WTC11 (cell line): ENCODE measurements at regions not wholly inside any gene's neighbourhood (a gene's known extent, or its start where the extent isn't known, plus 50 kb on each side); places are given as distances from the start of the nearest gene placed in this dataset.

ENCODE experiments used
- ATAC-seq: fragments of 200-7000 bp; cut with Tn5 transposase; 2 replicates; pipeline ENCODE4 v1.10.0; 2021; ENCODE audit warnings: mild to moderate bottlenecking, moderate library complexity
- CTCF ChIA-PET: fragments of 300-600 bp; sonication (Branson Sonifier 250); formaldehyde crosslinking; loops from one replicate; lab custom pipeline; 2021; ENCODE audit warnings: antibody characterized with exemption; lab: Charles Lee
- POLR2A ChIA-PET: fragments of 350-600 bp; sonication (Branson Sonifier 250); formaldehyde crosslinking; loops from one replicate; lab custom pipeline; 2021; ENCODE audit warnings: antibody characterized with exemption; lab: Charles Lee
- DNase-seq: peaks from one replicate; pipeline ENCODE4 v3.0.0; 2021; ENCODE audit warnings: low spot score
- H3K27ac Mint-ChIP-seq: 2 replicates; pipeline ENCODE4 v1.8.0; 2021; ENCODE audit warnings: mixed read lengths
- H3K27me3 Mint-ChIP-seq: 2 replicates; pipeline ENCODE4 v1.8.0; 2021; ENCODE audit warnings: low read depth, mild to moderate bottlenecking, moderate library complexity, mixed read lengths
- H3K36me3 Mint-ChIP-seq: 2 replicates; pipeline ENCODE4 v1.8.0; 2021; ENCODE audit warnings: mixed read lengths
- H3K4me1 Mint-ChIP-seq: 2 replicates; pipeline ENCODE4 v1.8.0; 2022; ENCODE audit warnings: mixed read lengths
- H3K4me3 Mint-ChIP-seq: 2 replicates; pipeline ENCODE4 v1.8.0; 2021; ENCODE audit warnings: mild to moderate bottlenecking, moderate library complexity, mixed read lengths
- H3K9me3 Mint-ChIP-seq: 2 replicates; pipeline ENCODE4 v1.8.0; 2021; ENCODE audit warnings: mixed read lengths
- CREM ChIP-seq: sonication (generic); formaldehyde crosslinking; IDR thresholded peaks from 2 replicates; pipeline ENCODE4 v1.8.1; 2022; ENCODE audit warnings: mild to moderate bottlenecking, missing genetic modification reagents, moderate library complexity
- ETV6 ChIP-seq: sonication (generic); formaldehyde crosslinking; IDR thresholded peaks from 2 replicates; pipeline ENCODE4 v1.8.1; 2022; ENCODE audit warnings: mild to moderate bottlenecking, missing genetic modification reagents
- GTF2I ChIP-seq: fragments of 250-450 bp; sonication (Bioruptor Pico); conservative IDR thresholded peaks from 2 replicates; pipeline ENCODE4 v1.4.0; 2021; ENCODE audit warnings: mild to moderate bottlenecking
- JUN ChIP-seq: sonication (generic); formaldehyde crosslinking; IDR thresholded peaks from 2 replicates; pipeline ENCODE4 v1.8.0; 2023; ENCODE audit warnings: mild to moderate bottlenecking, missing genetic modification reagents
- NFE2L1 ChIP-seq: sonication (generic); formaldehyde crosslinking; IDR thresholded peaks from 2 replicates; pipeline ENCODE4 v1.8.1; 2023; ENCODE audit warnings: missing genetic modification reagents
- NFYB ChIP-seq: sonication (generic); formaldehyde crosslinking; conservative IDR thresholded peaks from 2 replicates; pipeline ENCODE4 v1.8.0; 2022; ENCODE audit warnings: low read depth, missing genetic modification reagents
- PRRX2 ChIP-seq: fragments of 250-450 bp; sonication (Bioruptor Pico); IDR thresholded peaks from 2 replicates; pipeline ENCODE4 v1.8.0; 2021; ENCODE audit warnings: mild to moderate bottlenecking
- SOX15 ChIP-seq: fragments of 250-450 bp; sonication (Bioruptor Pico); IDR thresholded peaks from 2 replicates; pipeline ENCODE4 v1.9.0; 2021; ENCODE audit warnings: mild to moderate bottlenecking
- SP1 ChIP-seq: sonication (generic); formaldehyde crosslinking; conservative IDR thresholded peaks from 2 replicates; pipeline ENCODE4 v1.8.1; 2022; ENCODE audit warnings: missing genetic modification reagents
- ZNF138 ChIP-seq: sonication (generic); formaldehyde crosslinking; conservative IDR thresholded peaks from 2 replicates; pipeline ENCODE4 v1.8.1; 2022; ENCODE audit warnings: mild to moderate bottlenecking, moderate library complexity, missing genetic modification reagents
- ZNF219 ChIP-seq: sonication (generic); formaldehyde crosslinking; IDR thresholded peaks from 2 replicates; pipeline ENCODE4 v1.8.0; 2023; ENCODE audit warnings: missing genetic modification reagents, mild to moderate bottlenecking, borderline replicate concordance
- ZNF416 ChIP-seq: fragments of 250-450 bp; sonication (Bioruptor Pico); IDR thresholded peaks from 2 replicates; pipeline ENCODE4 v1.9.0; 2021; ENCODE audit warnings: mild to moderate bottlenecking, inconsistent platforms
- ZNF423 ChIP-seq: fragments of 250-450 bp; sonication (Bioruptor Pico); IDR thresholded peaks from 2 replicates; pipeline ENCODE4 v2.1.2; 2022; ENCODE audit warnings: mild to moderate bottlenecking, moderate library complexity
- ZNF671 ChIP-seq: fragments of 250-450 bp; sonication (Bioruptor Pico); IDR thresholded peaks from 2 replicates; pipeline ENCODE4 v1.8.0; 2021; ENCODE audit warnings: mild to moderate bottlenecking
- TF ChIP-seq, protein P1 (sequence below): sonication (generic); formaldehyde crosslinking; IDR thresholded peaks from 2 replicates; pipeline ENCODE4 v1.8.0; 2022; ENCODE audit warnings: missing genetic modification reagents
- TF ChIP-seq, protein P2 (sequence below): fragments of 250-450 bp; sonication (Bioruptor Pico); IDR thresholded peaks from 2 replicates; pipeline ENCODE4 v1.9.0; 2021; ENCODE audit warnings: moderate library complexity, mild to moderate bottlenecking, inconsistent platforms, borderline replicate concordance
- TF ChIP-seq, protein P3 (sequence below): sonication (generic); formaldehyde crosslinking; IDR thresholded peaks from 2 replicates; pipeline ENCODE4 v1.8.1; 2023; ENCODE audit warnings: mild to moderate bottlenecking, missing genetic modification reagents, moderate library complexity
- TF ChIP-seq, protein P4 (sequence below): sonication (generic); formaldehyde crosslinking; IDR thresholded peaks from 2 replicates; pipeline ENCODE4 v1.8.1; 2022; ENCODE audit warnings: low read depth, mild to moderate bottlenecking, moderate library complexity, missing genetic modification reagents, borderline replicate concordance
- TF ChIP-seq, protein P5 (sequence below): fragments of 200-600 bp; IDR thresholded peaks from 2 replicates; pipeline ENCODE4 v1.8.0; 2022; ENCODE audit warnings: antibody characterized with exemption

DNA sequence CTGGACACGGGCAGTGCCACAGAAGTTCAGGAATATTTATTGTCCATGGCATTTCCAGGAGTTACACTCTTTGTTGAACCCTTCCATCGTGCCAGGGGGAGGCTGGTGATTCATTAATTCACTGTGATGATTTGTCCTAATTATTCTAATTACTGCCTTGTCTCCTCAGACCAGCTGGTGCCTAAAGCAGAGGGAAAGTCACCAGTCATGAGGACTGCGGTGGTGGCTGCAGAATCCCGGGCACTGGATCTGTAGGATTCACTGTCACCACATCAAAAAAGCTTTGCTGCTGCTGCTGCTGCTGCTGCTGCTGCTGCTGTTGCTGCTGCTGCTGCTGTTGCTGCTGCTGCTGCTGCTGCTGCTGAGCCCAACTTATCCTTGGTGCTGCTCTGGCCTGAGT is 908.2 kb downstream of the TSN start:
- ATAC-seq (no peak), DNase-seq (no peak)
- no peak overlapping the region for H3K27ac Mint-ChIP-seq
- peaks cover 4% of the 10 kb centered on the region for H3K27me3 Mint-ChIP-seq
- no peaks in the 10 kb centered on the region for H3K9me3 Mint-ChIP-seq
- POLR2A ChIA-PET, result no interaction called here
- peaks cover 72% of the 10 kb centered on the region for H3K4me1 Mint-ChIP-seq
- no peak for TF ChIP-seq JUN
- TF ChIP-seq, protein P1, sequence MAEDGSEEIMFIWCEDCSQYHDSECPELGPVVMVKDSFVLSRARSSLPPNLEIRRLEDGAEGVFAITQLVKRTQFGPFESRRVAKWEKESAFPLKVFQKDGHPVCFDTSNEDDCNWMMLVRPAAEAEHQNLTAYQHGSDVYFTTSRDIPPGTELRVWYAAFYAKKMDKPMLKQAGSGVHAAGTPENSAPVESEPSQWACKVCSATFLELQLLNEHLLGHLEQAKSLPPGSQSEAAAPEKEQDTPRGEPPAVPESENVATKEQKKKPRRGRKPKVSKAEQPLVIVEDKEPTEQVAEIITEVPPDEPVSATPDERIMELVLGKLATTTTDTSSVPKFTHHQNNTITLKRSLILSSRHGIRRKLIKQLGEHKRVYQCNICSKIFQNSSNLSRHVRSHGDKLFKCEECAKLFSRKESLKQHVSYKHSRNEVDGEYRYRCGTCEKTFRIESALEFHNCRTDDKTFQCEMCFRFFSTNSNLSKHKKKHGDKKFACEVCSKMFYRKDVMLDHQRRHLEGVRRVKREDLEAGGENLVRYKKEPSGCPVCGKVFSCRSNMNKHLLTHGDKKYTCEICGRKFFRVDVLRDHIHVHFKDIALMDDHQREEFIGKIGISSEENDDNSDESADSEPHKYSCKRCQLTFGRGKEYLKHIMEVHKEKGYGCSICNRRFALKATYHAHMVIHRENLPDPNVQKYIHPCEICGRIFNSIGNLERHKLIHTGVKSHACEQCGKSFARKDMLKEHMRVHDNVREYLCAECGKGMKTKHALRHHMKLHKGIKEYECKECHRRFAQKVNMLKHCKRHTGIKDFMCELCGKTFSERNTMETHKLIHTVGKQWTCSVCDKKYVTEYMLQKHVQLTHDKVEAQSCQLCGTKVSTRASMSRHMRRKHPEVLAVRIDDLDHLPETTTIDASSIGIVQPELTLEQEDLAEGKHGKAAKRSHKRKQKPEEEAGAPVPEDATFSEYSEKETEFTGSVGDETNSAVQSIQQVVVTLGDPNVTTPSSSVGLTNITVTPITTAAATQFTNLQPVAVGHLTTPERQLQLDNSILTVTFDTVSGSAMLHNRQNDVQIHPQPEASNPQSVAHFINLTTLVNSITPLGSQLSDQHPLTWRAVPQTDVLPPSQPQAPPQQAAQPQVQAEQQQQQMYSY (CRISPR knock-in tag), result peak; percentile 90
- TF ChIP-seq, all 79 proteins: peak for 1
- H3K4me3 Mint-ChIP-seq, result no peak overlapping the region
- no peaks in the 10 kb centered on the region for H3K36me3 Mint-ChIP-seq
- CTCF ChIA-PET, result no interaction called here

DNA sequence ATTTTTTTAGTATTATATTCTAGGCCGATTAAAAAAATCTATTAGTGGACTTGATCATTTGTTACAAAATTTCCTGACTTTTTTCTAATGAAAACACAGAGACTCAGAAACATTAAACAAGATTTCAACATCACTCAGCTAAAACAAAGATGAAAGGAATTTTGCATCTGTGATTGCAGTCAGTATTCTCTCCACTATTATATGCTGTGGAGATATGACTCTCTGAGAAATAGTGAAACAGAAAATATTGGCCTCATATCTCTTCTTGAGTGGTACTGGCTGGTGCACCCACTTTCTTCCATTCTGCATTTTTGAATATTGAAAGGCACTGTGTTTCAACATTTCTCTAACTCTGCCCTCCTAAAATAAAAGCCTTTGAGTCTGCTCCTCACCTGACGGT is 914.2 kb downstream of the TSN start:
- Mint-ChIP-seq H3K36me3 (no peaks in the 10 kb centered on the region), H3K4me1 (peaks cover 33% of the 10 kb centered on the region), H3K27me3 (peaks cover 4% of the 10 kb centered on the region), H3K27ac (no peak overlapping the region), H3K4me3 (no peak overlapping the region), H3K9me3 (no peaks in the 10 kb centered on the region)
- ATAC-seq (no peak), DNase-seq (no peak)
- no peak for TF ChIP-seq ZNF219 (CRISPR knock-in tag)
- no peak for TF ChIP-seq CREM (CRISPR knock-in tag)
- no peak for TF ChIP-seq SOX15 (CRISPR knock-in tag)
- TF ChIP-seq GTF2I, result no peak
- no peak for TF ChIP-seq ZNF416
- no peak for TF ChIP-seq ZNF138 (CRISPR knock-in tag)
- TF ChIP-seq PRRX2 (CRISPR knock-in tag), result no peak
- TF ChIP-seq, protein P2, sequence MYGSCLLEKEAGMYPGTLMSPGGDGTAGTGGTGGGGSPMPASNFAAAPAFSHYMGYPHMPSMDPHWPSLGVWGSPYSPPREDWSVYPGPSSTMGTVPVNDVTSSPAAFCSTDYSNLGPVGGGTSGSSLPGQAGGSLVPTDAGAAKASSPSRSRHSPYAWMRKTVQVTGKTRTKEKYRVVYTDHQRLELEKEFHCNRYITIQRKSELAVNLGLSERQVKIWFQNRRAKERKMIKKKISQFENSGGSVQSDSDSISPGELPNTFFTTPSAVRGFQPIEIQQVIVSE, result no peak
- no peak for TF ChIP-seq SP1 (CRISPR knock-in tag)
- no peak for TF ChIP-seq NFYB
- no peak for TF ChIP-seq ZNF423 (CRISPR knock-in tag)
- TF ChIP-seq ZNF671 (CRISPR knock-in tag), result no peak
- no peak for TF ChIP-seq NFE2L1 (CRISPR knock-in tag)
- TF ChIP-seq, protein P3, sequence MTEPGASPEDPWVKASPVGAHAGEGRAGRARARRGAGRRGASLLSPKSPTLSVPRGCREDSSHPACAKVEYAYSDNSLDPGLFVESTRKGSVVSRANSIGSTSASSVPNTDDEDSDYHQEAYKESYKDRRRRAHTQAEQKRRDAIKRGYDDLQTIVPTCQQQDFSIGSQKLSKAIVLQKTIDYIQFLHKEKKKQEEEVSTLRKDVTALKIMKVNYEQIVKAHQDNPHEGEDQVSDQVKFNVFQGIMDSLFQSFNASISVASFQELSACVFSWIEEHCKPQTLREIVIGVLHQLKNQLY (CRISPR knock-in tag), result no peak
- TF ChIP-seq ETV6 (CRISPR knock-in tag), result no peak
- TF ChIP-seq, protein P4, sequence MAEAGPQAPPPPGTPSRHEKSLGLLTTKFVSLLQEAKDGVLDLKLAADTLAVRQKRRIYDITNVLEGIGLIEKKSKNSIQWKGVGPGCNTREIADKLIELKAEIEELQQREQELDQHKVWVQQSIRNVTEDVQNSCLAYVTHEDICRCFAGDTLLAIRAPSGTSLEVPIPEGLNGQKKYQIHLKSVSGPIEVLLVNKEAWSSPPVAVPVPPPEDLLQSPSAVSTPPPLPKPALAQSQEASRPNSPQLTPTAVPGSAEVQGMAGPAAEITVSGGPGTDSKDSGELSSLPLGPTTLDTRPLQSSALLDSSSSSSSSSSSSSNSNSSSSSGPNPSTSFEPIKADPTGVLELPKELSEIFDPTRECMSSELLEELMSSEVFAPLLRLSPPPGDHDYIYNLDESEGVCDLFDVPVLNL (CRISPR knock-in tag), result no peak
- TF ChIP-seq, protein P5, sequence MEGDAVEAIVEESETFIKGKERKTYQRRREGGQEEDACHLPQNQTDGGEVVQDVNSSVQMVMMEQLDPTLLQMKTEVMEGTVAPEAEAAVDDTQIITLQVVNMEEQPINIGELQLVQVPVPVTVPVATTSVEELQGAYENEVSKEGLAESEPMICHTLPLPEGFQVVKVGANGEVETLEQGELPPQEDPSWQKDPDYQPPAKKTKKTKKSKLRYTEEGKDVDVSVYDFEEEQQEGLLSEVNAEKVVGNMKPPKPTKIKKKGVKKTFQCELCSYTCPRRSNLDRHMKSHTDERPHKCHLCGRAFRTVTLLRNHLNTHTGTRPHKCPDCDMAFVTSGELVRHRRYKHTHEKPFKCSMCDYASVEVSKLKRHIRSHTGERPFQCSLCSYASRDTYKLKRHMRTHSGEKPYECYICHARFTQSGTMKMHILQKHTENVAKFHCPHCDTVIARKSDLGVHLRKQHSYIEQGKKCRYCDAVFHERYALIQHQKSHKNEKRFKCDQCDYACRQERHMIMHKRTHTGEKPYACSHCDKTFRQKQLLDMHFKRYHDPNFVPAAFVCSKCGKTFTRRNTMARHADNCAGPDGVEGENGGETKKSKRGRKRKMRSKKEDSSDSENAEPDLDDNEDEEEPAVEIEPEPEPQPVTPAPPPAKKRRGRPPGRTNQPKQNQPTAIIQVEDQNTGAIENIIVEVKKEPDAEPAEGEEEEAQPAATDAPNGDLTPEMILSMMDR, result no peak
- CTCF ChIA-PET, result no interaction called here
- POLR2A ChIA-PET, result no interaction called here
